H1 (cell line): ENCODE measurements at regions not wholly inside any gene's neighbourhood (a gene's known extent, or its start where the extent isn't known, plus 50 kb on each side); places are given as distances from the start of the nearest gene placed in this dataset.

Experiments used
- CTCF ChIA-PET: fragments of 300-600 bp; sonication (Branson Sonifier 250); formaldehyde crosslinking; loops from one replicate; lab custom pipeline; 2021; ENCODE audit not compliant: partially characterized antibody; lab: Charles Lee
- POLR2A ChIA-PET: fragments of 300-600 bp; sonication (Branson Sonifier 250); formaldehyde crosslinking; loops from one replicate; lab custom pipeline; 2021; ENCODE audit warnings: inconsistent platforms; ENCODE audit not compliant: partially characterized antibody; lab: Charles Lee
- DNase-seq, 2 experiments: peaks; one replicate each; pipeline versions ENCODE4 v3.0.0 to v3.0.0-alpha.2; 2010 to 2022; ENCODE audit warnings: low spot score in 2 of 2, low read depth in 1 of 2, mixed read lengths in 1 of 2
- FAIRE-seq: peaks from 2 replicates; lab custom pipeline; 2011; peaks lifted over from hg19 to GRCh38; lab: Jason Lieb, UNC
- H2AFZ ChIP-seq: 2 replicates; pipeline ENCODE4 v1.8.1; 2012; ENCODE audit warnings: low read length, inconsistent platforms
- H2AK5ac ChIP-seq: 2 replicates; pipeline ENCODE4 v1.6.1; 2013; ENCODE audit warnings: low read depth, low read length
- H2BK120ac ChIP-seq: replicated peaks from 2 replicates; pipeline ENCODE3; 2013; ENCODE audit warnings: low read depth, low read length, inconsistent platforms
- H2BK12ac ChIP-seq: 2 replicates; pipeline ENCODE4 v1.6.1; 2013; ENCODE audit warnings: low read depth, low read length
- H2BK15ac ChIP-seq: 2 replicates; pipeline ENCODE4 v1.6.1; 2013; ENCODE audit warnings: low read length
- H2BK20ac ChIP-seq: 2 replicates; pipeline ENCODE4 v1.6.1; 2013; ENCODE audit warnings: low read length
- H2BK5ac ChIP-seq: 2 replicates; pipeline ENCODE4 v1.6.1; 2013; ENCODE audit warnings: low read depth, low read length
- H3K14ac ChIP-seq: 2 replicates; pipeline ENCODE4 v1.6.1; 2013; ENCODE audit warnings: inconsistent platforms; ENCODE audit not compliant: insufficient read length
- H3K18ac ChIP-seq: 2 replicates; pipeline ENCODE4 v1.6.1; 2013; ENCODE audit warnings: low read length; ENCODE audit errors: extremely low read depth
- H3K23ac ChIP-seq: 2 replicates; pipeline ENCODE4 v1.6.1; 2013; ENCODE audit warnings: inconsistent platforms; ENCODE audit not compliant: insufficient read length
- H3K23me2 ChIP-seq: 2 replicates; pipeline ENCODE4 v1.6.1; 2013; ENCODE audit warnings: low read depth, low read length
- H3K27ac ChIP-seq: 2 replicates; pipeline ENCODE4 v1.6.1; 2011; ENCODE audit warnings: low read depth, low read length, inconsistent platforms
- H3K27me3 ChIP-seq, 4 experiments: replicated peaks in 1 of 4; 1 replicate in 1 of 4; 2 replicates in 3 of 4; pipeline versions ENCODE4 v1.6.1 to v1.8.1; 2011 to 2013; ENCODE audit warnings: low read length in 3 of 4, mild to moderate bottlenecking in 3 of 4, inconsistent platforms in 2 of 4, mixed read lengths in 2 of 4, moderate library complexity in 1 of 4; ENCODE audit not compliant: control insufficient read depth in 3 of 4, insufficient read depth in 3 of 4; ENCODE audit errors: extremely low read depth in 1 of 4
- H3K36me3 ChIP-seq, 4 experiments: 2 replicates each; pipeline versions ENCODE4 v1.6.1 to v1.8.1; 2011 to 2013; ENCODE audit warnings: mild to moderate bottlenecking in 4 of 4, low read length in 3 of 4, moderate library complexity in 2 of 4, control low read depth in 1 of 4, inconsistent platforms in 1 of 4; ENCODE audit not compliant: insufficient read depth in 4 of 4, control insufficient read depth in 2 of 4
- H3K4ac ChIP-seq: replicated peaks from 2 replicates; pipeline ENCODE3; 2013; ENCODE audit warnings: low read length, low read depth, mixed read lengths, inconsistent platforms; ENCODE audit not compliant: insufficient read length
- H3K4me1 ChIP-seq, 4 experiments: replicated peaks in 1 of 4; 1 replicate in 1 of 4; 2 replicates in 3 of 4; pipeline versions ENCODE4 v1.6.1 to v1.8.1; 2011 to 2013; ENCODE audit warnings: low read length in 3 of 4, inconsistent platforms in 2 of 4, mixed read lengths in 1 of 4; ENCODE audit not compliant: insufficient read depth in 4 of 4, control insufficient read depth in 3 of 4
- H3K4me2 ChIP-seq, 2 experiments: 2 replicates each; pipeline versions ENCODE4 v1.6.1 to v1.8.1; 2011 to 2013; ENCODE audit warnings: low read depth in 2 of 2, low read length in 2 of 2, control low read depth in 1 of 2, inconsistent platforms in 1 of 2, mild to moderate bottlenecking in 1 of 2; ENCODE audit not compliant: insufficient read depth in 1 of 2
- H3K4me3 ChIP-seq, 4 experiments: fragments of 200-600, 300-600 bp in 1 of 4; sonication (generic), shearing (Covaris generic), sonication (Bioruptor Twin) in 1 of 4; 2 replicates each; pipeline versions ENCODE4 v1.5.1 to v1.8.1; 2011 to 2016; ENCODE audit warnings: low read length in 4 of 4, low read depth in 3 of 4, control low read depth in 2 of 4, inconsistent platforms in 2 of 4, mild to moderate bottlenecking in 2 of 4, mixed read lengths in 1 of 4, moderate library complexity in 1 of 4; ENCODE audit not compliant: insufficient read depth in 2 of 4; ENCODE audit errors: extremely low read depth in 1 of 4
- H3K56ac ChIP-seq: replicated peaks from 2 replicates; pipeline ENCODE3; 2013; ENCODE audit warnings: low read depth, mild to moderate bottlenecking, mixed read lengths, low read length, inconsistent platforms; ENCODE audit not compliant: insufficient read length
- H3K79me1 ChIP-seq: 2 replicates; pipeline ENCODE4 v1.6.1; 2013; ENCODE audit warnings: low read depth, low read length, control low read depth
- H3K79me2 ChIP-seq, 2 experiments: 2 replicates each; pipeline versions ENCODE4 v1.6.1 to v1.8.1; 2012 to 2013; ENCODE audit warnings: low read length in 2 of 2, mild to moderate bottlenecking in 2 of 2, inconsistent platforms in 1 of 2; ENCODE audit not compliant: insufficient read depth in 2 of 2, control insufficient read depth in 1 of 2
- H3K9ac ChIP-seq, 4 experiments: replicated peaks in 1 of 4; 1 replicate in 1 of 4; 2 replicates in 3 of 4; pipeline versions ENCODE4 v1.6.1 to v1.8.1; 2011 to 2013; ENCODE audit warnings: low read depth in 3 of 4, low read length in 3 of 4, control low read depth in 2 of 4, mild to moderate bottlenecking in 2 of 4, moderate library complexity in 2 of 4, inconsistent platforms in 1 of 4; ENCODE audit errors: extremely low read depth in 1 of 4
- H3K9me3 ChIP-seq, 2 experiments: 2 replicates each; pipeline versions ENCODE4 v1.6.1 to v1.8.1; 2012 to 2013; ENCODE audit warnings: mild to moderate bottlenecking in 2 of 2, moderate library complexity in 2 of 2, control low read depth in 1 of 2, inconsistent platforms in 1 of 2, low read depth in 1 of 2, low read length in 1 of 2, mixed read lengths in 1 of 2; ENCODE audit not compliant: insufficient read depth in 2 of 2
- H4K20me1 ChIP-seq, 2 experiments: replicated peaks in 1 of 2; 2 replicates each; pipeline versions ENCODE3 to v1.8.1; 2011 to 2013; ENCODE audit warnings: inconsistent platforms in 2 of 2, low read length in 2 of 2, mild to moderate bottlenecking in 1 of 2; ENCODE audit not compliant: insufficient read depth in 2 of 2, control insufficient read depth in 1 of 2
- H4K5ac ChIP-seq: 2 replicates; pipeline ENCODE4 v1.6.1; 2013; ENCODE audit warnings: low read length, low read depth, mixed read lengths, inconsistent platforms; ENCODE audit not compliant: insufficient read length
- H4K8ac ChIP-seq: 2 replicates; pipeline ENCODE4 v1.8.0; 2013; ENCODE audit warnings: mild to moderate bottlenecking, moderate library complexity, low read length, inconsistent platforms; ENCODE audit not compliant: insufficient read depth; ENCODE audit errors: extremely low read depth
- H4K91ac ChIP-seq: replicated peaks from 2 replicates; pipeline ENCODE3; 2013; ENCODE audit warnings: low read length, mixed read lengths, inconsistent platforms; ENCODE audit not compliant: insufficient read length
- KDM1A ChIP-seq: fragments of 200-600, 300-600 bp; sonication (generic); IDR thresholded peaks from 2 replicates; pipeline ENCODE4 v1.7.1; 2016; ENCODE audit warnings: mild to moderate bottlenecking, low read length, borderline replicate concordance
- KDM4A ChIP-seq: IDR thresholded peaks from one replicate; pipeline ENCODE4 v1.7.1; 2012; ENCODE audit warnings: low read depth, mild to moderate bottlenecking, moderate library complexity, low read length, inconsistent platforms; ENCODE audit not compliant: severe bottlenecking
- KDM5A ChIP-seq: fragments of 200-600 bp; IDR thresholded peaks from 2 replicates; pipeline ENCODE4 v1.7.1; 2012; ENCODE audit warnings: mild to moderate bottlenecking, low read length, inconsistent platforms, mixed read lengths
- MAFK ChIP-seq: IDR thresholded peaks from 2 replicates; pipeline ENCODE4 v1.6.1; 2012; ENCODE audit warnings: low read depth, mild to moderate bottlenecking, improper control_type of control experiment, low read length
- RBBP5 ChIP-seq: IDR thresholded peaks from 2 replicates; pipeline ENCODE4 v1.7.1; 2012; ENCODE audit warnings: low read depth, mild to moderate bottlenecking, inconsistent platforms, low read length, moderate library complexity, borderline replicate concordance
- SAP30 ChIP-seq: fragments of 300-600 bp; sonication (generic); IDR thresholded peaks from 2 replicates; pipeline ENCODE4 v1.7.1; 2012; ENCODE audit warnings: low read length, moderate library complexity, mild to moderate bottlenecking, inconsistent platforms; ENCODE audit not compliant: insufficient read depth, insufficient replicate concordance
- WGBS, 2 experiments: shearing (Covaris generic) in 1 of 2; methylation state at CpG; one replicate each; pipeline versions ENCODE4 v1.1.6 to v1.1.7; 2013 to 2015; ENCODE audit warnings: low lambda C conversion rate in 2 of 2, mixed read lengths in 2 of 2, inconsistent platforms in 1 of 2, low coverage in 1 of 2, missing lambda C conversion rate in 1 of 2; ENCODE audit not compliant: insufficient replicate concordance in 2 of 2, insufficient coverage in 1 of 2, insufficient read length in 1 of 2; ENCODE audit errors: extremely low coverage in 1 of 2, missing lambda C conversion rate in 1 of 2; 5-methylcytosine and 5-hydroxymethylcytosine counted together
- TF ChIP-seq, protein P1 (sequence below): IDR thresholded peaks from 2 replicates; pipeline ENCODE4 v1.6.1; 2012; ENCODE audit warnings: inconsistent platforms

DNA sequence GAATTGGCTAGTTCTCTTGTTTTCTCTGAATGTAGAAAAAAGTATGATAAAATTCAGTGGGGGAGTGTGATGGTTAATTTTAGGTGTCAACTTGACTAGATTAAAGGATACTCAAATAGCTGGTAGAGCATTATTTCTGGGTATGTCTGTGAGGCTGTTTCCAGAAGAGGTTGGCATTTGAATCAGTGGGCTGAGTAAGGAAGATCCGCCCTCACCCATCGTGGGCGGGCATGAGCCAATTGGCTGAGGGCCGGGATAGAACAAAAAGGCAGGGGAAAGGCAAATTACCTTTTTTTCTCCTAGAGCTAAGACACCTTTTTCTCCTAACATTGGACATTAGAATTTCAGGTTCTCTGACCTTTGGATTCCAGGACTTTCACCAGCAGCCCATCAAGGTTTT, 667.6 kb upstream of the SLC8A1 start:
- Histone ChIP-seq H3K9ac (no peak overlapping the region), H2BK120ac (no peak overlapping the region), H3K4me3 (no peak overlapping the region), H3K56ac (no peak overlapping the region), H2BK5ac (no peak overlapping the region), H3K14ac (no peak overlapping the region), H4K91ac (no peak overlapping the region), H4K20me1 (no peaks in the 10 kb centered on the region), H2BK15ac (no peak overlapping the region), H3K4ac (no peak overlapping the region), H3K4me2 (no peak overlapping the region), H3K9me3 (no peaks in the 10 kb centered on the region), H3K27me3 (no peaks in the 10 kb centered on the region), H4K5ac (no peak overlapping the region), H3K23ac (no peak overlapping the region), H2AFZ (no peak overlapping the region), H3K27ac (no peak overlapping the region), H3K18ac (no peak overlapping the region), H3K36me3 (no peaks in the 10 kb centered on the region), H2AK5ac (no peak overlapping the region), H3K4me1 (no peaks in the 10 kb centered on the region), H3K23me2 (no peaks in the 10 kb centered on the region), H4K8ac (no peak overlapping the region), H3K79me2 (no peaks in the 10 kb centered on the region), H3K79me1 (no peaks in the 10 kb centered on the region), H2BK20ac (no peak overlapping the region), H2BK12ac (no peak overlapping the region)
- WGBS, 2 experiments = 97% methylated on average over 4 of the region's 4 CpGs; no CpG with 5 or more reads in 1 of the 2 experiments
- CTCF ChIA-PET = no interaction called here
- POLR2A ChIA-PET = no interaction called here
- no peak for DNase-seq
- no peak for FAIRE-seq
- no peak for TF ChIP-seq MAFK
- TF ChIP-seq SAP30 = no peak
- TF ChIP-seq RBBP5 = no peak
- TF ChIP-seq KDM1A = no peak
- TF ChIP-seq, protein P1, sequence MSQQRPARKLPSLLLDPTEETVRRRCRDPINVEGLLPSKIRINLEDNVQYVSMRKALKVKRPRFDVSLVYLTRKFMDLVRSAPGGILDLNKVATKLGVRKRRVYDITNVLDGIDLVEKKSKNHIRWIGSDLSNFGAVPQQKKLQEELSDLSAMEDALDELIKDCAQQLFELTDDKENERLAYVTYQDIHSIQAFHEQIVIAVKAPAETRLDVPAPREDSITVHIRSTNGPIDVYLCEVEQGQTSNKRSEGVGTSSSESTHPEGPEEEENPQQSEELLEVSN = no peak
- TF ChIP-seq KDM4A = no peak
- TF ChIP-seq KDM5A = no peak
